GM23338 (cell line): ENCODE measurements at regions not wholly inside any gene's neighbourhood (a gene's known extent, or its start where the extent isn't known, plus 50 kb on each side); places are given as distances from the start of the nearest gene placed in this dataset.

Experiments
- EZH2phosphoT487 ChIP-seq: fragments of 200-600 bp; sonication (generic); IDR thresholded peaks from one replicate; pipeline ENCODE4 v1.8.1; 2018; ENCODE audit warnings: antibody characterized with exemption; ENCODE audit not compliant: unreplicated experiment
- JUNB ChIP-seq: IDR thresholded peaks from one replicate; pipeline ENCODE4 v1.6.1; 2016; ENCODE audit warnings: antibody characterized with exemption; ENCODE audit not compliant: unreplicated experiment
- NANOG ChIP-seq: IDR thresholded peaks from 2 replicates; pipeline ENCODE4 v1.6.1; 2016; ENCODE audit warnings: antibody characterized with exemption, borderline replicate concordance
- POLR2AphosphoS5 ChIP-seq: IDR thresholded peaks from 2 replicates; pipeline ENCODE4 v1.6.1; 2016; ENCODE audit warnings: antibody characterized with exemption, low read depth
- REST ChIP-seq: IDR thresholded peaks from one replicate; pipeline ENCODE4 v1.6.1; 2018; ENCODE audit warnings: antibody characterized with exemption; ENCODE audit not compliant: unreplicated experiment
- ZNF114 ChIP-seq: fragments of 250-450 bp; sonication (Bioruptor Pico); IDR thresholded peaks from 2 replicates; pipeline ENCODE4 v1.5.0; 2020; ENCODE audit warnings: mild to moderate bottlenecking, moderate library complexity
- TF ChIP-seq, protein P1 (sequence below): fragments of 250-450 bp; sonication (Bioruptor Pico); IDR thresholded peaks from 2 replicates; pipeline ENCODE4 v1.5.0; 2020; ENCODE audit warnings: mild to moderate bottlenecking, moderate library complexity

- TF ChIP-seq, protein P1, sequence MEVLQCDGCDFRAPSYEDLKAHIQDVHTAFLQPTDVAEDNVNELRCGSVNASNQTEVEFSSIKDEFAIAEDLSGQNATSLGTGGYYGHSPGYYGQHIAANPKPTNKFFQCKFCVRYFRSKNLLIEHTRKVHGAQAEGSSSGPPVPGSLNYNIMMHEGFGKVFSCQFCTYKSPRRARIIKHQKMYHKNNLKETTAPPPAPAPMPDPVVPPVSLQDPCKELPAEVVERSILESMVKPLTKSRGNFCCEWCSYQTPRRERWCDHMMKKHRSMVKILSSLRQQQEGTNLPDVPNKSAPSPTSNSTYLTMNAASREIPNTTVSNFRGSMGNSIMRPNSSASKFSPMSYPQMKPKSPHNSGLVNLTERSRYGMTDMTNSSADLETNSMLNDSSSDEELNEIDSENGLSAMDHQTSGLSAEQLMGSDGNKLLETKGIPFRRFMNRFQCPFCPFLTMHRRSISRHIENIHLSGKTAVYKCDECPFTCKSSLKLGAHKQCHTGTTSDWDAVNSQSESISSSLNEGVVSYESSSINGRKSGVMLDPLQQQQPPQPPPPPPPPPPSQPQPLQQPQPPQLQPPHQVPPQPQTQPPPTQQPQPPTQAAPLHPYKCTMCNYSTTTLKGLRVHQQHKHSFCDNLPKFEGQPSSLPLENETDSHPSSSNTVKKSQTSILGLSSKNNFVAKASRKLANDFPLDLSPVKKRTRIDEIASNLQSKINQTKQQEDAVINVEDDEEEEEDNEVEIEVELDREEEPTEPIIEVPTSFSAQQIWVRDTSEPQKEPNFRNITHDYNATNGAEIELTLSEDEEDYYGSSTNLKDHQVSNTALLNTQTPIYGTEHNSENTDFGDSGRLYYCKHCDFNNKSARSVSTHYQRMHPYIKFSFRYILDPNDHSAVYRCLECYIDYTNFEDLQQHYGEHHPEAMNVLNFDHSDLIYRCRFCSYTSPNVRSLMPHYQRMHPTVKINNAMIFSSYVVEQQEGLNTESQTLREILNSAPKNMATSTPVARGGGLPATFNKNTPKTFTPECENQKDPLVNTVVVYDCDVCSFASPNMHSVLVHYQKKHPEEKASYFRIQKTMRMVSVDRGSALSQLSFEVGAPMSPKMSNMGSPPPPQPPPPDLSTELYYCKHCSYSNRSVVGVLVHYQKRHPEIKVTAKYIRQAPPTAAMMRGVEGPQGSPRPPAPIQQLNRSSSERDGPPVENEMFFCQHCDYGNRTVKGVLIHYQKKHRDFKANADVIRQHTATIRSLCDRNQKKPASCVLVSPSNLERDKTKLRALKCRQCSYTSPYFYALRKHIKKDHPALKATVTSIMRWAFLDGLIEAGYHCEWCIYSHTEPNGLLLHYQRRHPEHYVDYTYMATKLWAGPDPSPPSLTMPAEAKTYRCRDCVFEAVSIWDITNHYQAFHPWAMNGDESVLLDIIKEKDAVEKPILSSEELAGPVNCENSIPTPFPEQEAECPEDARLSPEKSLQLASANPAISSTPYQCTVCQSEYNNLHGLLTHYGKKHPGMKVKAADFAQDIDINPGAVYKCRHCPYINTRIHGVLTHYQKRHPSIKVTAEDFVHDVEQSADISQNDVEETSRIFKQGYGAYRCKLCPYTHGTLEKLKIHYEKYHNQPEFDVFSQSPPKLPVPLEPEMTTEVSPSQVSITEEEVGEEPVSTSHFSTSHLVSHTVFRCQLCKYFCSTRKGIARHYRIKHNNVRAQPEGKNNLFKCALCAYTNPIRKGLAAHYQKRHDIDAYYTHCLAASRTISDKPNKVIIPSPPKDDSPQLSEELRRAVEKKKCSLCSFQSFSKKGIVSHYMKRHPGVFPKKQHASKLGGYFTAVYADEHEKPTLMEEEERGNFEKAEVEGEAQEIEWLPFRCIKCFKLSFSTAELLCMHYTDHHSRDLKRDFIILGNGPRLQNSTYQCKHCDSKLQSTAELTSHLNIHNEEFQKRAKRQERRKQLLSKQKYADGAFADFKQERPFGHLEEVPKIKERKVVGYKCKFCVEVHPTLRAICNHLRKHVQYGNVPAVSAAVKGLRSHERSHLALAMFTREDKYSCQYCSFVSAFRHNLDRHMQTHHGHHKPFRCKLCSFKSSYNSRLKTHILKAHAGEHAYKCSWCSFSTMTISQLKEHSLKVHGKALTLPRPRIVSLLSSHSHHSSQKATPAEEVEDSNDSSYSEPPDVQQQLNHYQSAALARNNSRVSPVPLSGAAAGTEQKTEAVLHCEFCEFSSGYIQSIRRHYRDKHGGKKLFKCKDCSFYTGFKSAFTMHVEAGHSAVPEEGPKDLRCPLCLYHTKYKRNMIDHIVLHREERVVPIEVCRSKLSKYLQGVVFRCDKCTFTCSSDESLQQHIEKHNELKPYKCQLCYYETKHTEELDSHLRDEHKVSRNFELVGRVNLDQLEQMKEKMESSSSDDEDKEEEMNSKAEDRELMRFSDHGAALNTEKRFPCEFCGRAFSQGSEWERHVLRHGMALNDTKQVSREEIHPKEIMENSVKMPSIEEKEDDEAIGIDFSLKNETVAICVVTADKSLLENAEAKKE (CRISPR knock-in tag): no peak
- TF ChIP-seq JUNB (no peak), NANOG (no peak), ZNF114 (CRISPR knock-in tag) (no peak), EZH2phosphoT487 (no peak), POLR2AphosphoS5 (no peak), REST (no peak)
Measured at GRCh38 chr20:62544505-62545055, 68.8 kb upstream of the GATA5 start (continued).
